HG03135 (cell line): ENCODE measurements at regions not wholly inside any gene's neighbourhood (a gene's known extent, or its start where the extent isn't known, plus 50 kb on each side); places are given as distances from the start of the nearest gene placed in this dataset.

Experiments used
- ATAC-seq: cut with Tn5 transposase; IDR thresholded peaks from one replicate; pipeline ENCODE4 v1.9.1; 2021; ENCODE audit warnings: mild to moderate bottlenecking, moderate library complexity; ENCODE audit not compliant: unreplicated experiment

DNA sequence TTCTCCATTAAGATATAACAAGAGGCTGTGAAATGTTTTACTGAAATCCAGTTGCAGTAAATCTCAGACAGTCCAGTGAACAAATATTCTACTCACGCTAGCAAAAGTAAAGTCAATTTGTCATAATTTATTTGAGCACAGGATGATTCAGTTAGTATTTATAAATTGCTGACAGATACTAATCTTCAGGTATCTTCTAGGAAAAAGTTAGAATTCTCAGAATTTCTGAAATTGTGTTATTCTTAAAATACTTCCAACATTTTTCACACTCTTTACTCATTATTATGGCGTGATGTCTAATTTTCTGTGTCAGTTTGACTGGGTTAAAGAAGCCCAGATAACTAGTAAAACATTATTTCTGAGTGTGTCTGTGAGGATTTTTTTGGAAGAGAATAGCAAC is 460.2 kb upstream of the ACVR2A start:
- ATAC-seq, result no peak

DNA sequence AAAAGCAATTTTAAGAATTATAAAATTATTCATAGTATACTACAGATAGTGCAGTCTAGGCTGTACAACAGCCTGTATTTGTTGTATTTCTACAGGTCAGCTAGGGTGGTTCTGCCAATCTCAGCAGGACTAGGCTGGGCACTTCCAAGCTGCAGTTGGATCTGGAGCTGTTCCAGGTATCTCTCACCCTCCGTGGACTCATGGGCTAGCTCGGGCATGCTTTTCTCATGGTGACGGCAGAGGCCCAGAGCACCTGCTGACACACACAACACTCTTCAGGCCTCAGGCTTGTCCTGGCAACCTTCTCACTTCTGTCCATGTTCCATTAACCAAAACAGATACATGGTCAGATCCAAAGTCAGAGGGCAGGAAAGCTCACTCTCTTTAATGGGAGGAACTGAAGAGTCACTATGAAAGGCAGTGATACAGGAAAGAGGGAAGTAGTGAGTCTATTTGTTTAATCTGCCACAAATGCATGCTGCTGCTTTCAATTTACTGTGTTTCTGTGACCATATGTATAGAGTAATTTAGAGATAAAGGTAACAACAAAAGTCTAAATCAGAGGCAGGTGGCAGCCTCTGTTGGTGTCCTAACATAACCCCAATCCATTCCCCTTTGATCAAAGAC is 462.4 kb upstream of the ACVR2A start:
- ATAC-seq, result no peak

DNA sequence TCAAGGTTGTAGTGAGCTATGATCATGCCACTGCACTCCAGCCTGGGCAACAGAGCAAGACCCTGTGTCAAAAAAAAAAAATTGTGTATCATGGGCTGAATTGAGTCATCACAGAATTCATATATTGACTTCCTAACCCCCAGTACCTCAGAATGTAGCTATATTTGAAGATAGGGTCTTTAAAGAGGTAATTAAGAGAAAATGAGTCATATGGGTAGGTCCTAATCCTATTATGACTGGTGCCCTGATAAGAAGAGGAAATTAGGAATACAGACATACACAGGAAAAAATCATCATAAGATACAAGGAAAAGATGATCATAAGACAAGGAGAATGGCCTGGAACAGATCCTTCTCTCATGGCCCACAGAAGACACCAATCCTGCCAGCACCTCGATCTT is 466.4 kb upstream of the ACVR2A start:
- no peak for ATAC-seq

DNA sequence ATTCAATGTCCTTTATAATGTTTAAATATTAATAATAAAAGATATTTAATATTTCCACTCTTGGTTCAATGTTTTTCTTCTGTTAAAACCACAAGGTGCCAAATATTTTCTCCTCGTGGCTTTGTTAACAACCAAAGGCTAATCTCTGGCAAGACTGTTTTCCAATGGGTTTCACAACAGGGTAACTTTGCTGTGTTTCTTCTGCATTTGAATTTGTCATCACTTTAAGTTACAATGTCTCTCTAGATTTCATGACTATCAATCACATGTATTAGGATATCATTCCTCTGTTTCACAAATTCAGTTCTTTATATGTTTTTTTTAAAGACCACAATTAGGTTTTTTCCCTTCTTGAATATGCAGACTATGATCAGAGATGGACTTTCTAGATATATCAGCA is 469.8 kb upstream of the ACVR2A start:
- ATAC-seq, result no peak

DNA sequence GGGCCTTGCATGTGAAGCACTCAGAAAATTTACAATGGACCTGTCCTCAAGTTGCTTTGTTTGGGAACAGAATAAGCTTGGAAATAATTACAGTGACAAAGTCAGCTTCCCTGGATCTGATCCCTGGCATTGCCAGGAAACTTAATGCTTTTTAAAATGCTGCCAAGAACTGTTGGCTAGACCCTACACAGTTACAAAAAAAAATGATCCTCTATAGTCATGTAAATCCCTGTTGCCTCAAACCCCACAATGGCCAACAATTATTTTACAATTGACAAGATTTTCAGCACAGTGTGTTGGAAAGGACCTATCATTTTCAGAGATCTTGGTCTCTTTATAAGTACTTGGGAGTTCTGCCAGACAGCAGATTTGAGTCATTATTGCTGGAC is 470.4 kb upstream of the ACVR2A start:
- no peak for ATAC-seq

DNA sequence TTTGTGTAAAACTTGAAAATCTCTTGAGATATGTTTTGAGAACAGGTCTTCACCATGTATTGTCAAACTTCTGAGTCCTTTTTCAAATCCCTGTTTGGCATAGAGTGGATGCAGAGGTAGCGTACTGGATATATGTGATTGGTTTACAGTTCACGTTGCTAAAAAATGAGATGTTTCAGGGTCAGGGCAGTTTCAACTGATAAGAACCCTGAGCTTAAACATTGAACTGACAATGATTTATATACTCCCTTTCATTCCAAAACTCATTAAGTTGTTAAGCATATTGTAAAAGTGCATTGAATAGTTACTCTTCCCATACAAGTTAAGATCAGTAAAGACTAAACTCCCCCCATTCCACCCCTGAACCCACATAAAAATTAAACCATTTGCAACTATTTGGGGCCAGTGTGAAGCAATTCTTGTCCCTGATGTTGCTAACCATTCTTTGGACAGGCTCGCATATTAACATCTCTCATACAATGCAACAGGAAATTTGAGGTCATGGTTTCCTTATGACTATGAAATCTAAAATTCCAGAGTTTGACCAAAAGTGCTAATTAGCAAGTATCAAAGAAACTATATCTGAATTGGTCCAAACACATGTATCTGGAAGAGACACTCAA is 470.9 kb upstream of the ACVR2A start:
- no peak for ATAC-seq

DNA sequence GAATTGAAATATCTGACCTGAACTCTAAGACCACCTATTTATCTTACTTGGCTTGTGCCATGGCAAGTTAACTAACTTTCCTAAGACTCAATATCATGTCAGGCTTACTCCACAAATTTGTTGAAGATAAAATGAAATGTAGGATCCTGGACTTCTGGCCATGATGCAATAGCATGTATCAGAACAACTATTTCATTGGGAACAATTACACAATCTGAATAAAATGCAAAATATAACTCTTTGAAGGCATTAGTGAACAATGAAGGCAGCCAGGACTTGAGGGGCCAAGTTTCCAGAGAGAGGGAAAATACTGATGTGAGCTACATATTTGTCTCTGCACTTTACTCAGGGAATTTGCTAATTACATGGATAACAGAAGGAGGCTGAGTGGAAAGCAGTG is 476.5 kb upstream of the ACVR2A start:
- ATAC-seq, result no peak

DNA sequence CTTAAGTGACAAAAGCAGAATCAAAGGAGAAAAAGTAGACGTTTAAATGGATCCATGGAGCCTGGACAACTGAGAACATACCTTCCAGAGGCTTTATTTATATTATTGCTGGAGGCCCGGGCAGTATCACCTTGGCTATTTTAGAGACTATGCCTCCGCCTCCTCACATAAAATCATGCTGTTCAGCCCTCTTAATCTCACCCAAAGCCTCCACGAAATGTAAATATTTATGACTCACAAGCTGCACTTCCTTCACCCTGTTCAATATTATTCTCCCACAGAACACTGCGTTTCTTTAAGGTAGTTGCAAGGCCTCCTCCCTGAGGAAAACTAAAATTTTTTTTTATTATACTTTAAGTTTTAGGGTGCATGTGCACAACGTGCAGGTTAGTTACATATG is 478.6 kb upstream of the ACVR2A start:
- no peak for ATAC-seq

DNA sequence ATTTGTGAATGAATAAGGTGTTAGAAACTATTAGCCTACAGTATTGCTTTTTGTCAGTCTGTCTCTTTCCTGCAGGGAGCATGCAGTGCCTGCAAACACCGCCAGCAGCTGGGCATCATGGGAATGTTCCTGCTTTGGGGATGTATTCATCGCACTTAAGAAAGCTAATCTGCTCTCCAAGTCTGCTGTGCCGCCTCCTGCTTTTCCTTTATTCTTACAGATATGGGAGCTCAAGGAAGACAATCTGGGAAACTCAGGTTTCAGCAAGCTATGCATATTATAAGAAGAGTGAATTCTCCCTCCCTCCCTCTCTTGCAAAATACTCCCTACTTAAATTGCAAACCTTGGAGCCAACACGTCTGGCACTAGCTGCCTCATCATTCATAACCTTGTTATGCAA is 479.2 kb upstream of the ACVR2A start:
- no peak for ATAC-seq

DNA sequence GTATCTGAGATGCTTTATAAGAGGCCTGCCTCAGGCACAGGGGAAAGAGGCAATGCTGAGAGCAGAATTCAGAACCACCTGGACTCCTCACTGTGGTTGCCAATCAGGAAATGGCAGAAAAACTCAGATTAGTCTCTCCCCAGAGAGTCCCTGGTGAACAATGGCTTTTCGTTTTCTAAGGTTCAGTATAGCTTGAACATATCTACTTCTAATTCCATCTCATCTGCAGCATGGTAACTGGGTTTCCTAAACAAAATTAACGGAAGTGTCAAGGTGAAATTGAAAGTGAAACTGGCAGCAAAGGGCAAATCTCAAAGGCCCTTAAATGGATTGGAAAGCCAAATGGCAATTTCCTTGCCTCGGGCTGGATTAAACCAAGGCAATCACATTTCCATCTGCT is 480.2 kb upstream of the ACVR2A start:
- ATAC-seq, result no peak

DNA sequence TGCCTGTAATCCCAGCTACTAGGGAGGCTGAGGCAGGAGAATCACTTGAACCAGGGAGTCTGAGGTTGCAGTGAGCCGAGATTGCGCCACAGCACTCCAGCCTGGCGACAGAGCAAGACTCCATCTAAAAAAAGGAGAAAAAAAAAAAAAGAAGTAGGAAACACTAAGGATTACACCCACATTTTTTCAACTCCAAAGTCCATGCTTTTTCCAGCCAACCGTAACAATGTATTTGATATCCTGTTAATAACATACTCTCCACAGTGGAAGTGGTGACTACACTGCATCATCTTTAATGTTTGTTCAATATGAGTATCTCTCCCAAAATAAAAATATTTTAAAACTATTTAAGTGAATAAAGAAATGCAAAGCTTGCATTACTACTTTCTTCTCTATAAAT is 481.6 kb upstream of the ACVR2A start:
- ATAC-seq, result no peak

DNA sequence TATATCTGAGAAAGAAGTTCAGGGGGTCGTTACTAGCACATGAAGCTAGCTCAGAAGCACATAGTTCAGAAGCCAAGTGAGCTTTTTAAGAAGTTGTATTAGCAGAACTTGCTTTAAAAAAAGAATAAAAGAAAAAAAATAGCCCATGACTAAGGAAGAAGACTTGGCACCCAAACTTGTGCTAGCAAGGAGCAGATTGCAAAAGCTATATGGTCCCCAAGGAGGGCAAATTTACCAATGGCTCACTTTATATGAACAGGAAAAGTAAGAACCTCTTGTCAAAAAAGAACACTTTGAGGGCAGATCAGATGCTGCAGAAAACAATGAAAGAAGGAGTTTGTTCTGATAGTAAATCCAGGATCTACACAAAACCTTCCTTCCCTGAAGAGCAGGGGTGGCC is 486.5 kb upstream of the ACVR2A start:
- ATAC-seq, result no peak

DNA sequence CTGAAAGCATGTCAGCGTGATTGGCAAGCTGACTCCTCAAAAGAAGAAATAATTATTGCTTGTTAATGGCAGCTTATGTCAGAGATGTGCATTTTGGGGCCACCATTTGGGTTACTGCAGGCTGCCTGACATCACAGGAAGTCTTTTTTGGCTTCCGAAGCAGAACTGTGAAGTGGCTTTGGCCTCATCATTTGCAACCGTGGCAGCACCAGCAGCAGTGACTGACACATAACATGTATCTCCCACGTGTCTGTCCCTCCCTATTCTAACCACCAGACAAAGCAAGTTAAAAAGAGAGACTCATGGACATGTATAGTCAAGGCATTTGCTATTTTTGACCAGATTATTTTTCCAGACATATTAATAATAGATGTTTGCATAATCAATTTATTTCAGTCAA is 488.7 kb upstream of the ACVR2A start:
- no peak for ATAC-seq

DNA sequence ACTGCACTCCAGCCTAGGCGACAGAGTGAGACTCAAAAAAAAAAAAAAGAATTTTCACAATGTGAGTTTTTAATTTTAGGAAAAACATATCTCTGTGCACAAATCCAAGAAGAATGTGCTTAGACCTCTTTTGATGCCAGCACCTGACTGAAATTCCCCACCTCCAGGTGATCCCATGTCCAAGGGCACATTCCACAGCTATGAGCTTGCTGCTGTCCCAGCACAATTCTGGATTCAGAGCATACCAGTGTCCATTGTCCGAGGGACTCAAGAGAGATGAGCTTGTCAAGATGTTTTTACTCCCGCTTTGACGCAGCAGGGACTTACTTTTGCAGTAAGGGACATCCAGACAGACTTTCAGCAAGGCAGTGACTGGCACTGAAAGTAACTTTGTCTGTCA is 489.1 kb upstream of the ACVR2A start:
- ATAC-seq, result no peak

DNA sequence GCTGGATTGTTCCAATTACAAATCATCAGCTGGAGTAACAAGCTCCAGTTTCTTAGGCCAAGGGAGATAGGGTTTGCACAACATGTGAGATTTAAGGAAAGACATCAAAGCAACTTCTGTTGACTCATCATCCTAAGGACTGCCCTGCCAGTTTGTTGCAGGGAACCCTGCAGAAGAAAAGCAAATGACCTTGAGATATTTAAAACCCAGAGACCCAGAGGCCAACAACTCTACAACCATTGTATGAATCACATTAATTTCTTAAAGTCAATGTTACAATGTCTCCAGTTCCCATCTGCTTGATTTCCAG is 491.8 kb upstream of the ACVR2A start:
- no peak for ATAC-seq

DNA sequence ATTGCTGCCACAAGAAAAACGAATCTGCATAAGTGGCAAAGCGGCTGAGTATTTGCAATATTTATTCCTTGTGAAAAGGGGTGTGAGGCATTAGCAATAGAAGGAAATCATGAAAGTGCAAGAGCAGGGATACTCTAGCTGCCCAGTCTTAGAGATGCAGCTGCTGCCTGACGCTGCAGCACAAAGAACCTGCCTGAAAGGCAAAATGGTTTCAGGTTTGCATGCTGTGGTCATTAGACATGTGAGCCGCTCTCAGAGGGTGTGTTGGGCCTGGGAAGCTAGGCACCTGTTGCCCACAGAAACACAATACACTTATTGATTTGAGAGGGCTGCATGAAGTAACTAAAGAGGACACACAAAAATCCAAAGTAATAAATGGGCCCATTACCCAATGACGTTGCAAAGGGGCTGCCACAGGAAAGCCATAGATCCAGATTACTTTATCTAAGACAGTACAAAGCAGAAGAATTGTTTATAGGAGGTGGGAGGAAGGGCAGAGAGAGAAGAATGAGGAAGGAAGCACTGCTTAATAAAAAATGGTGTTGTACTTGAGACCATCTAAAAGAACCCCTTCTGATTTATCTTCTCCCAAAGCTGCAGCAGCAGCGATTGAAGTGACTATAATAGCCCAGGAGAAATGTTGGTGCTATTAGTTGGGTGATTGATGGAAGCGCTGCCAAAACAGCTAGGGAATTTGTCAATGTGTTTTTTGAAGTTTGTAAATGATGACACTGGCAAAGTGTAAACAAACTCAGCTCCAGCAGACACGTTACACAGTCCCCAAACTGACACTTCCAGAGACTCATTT is 492.4 kb upstream of the ACVR2A start:
- ATAC-seq, result no peak

DNA sequence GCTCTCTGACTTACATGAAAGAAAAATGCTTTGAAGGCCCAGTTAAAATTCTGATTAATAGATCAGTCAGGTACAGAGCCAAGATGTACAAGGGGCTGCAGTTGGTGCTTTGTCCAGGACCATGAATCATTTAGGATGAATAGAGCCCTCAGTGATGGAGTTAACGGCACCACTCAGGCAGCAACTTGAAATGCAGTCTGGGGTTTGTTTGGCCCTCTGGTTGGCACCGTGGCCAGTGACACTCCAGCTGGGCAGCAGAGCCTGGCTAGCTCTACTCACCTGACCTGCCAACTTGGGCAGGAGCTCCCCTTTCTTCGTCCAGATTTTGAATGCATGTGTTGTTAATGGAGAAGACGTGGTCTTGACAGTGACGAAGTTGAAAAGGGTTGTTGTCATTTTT is 493.0 kb upstream of the ACVR2A start:
- ATAC-seq, result no peak

DNA sequence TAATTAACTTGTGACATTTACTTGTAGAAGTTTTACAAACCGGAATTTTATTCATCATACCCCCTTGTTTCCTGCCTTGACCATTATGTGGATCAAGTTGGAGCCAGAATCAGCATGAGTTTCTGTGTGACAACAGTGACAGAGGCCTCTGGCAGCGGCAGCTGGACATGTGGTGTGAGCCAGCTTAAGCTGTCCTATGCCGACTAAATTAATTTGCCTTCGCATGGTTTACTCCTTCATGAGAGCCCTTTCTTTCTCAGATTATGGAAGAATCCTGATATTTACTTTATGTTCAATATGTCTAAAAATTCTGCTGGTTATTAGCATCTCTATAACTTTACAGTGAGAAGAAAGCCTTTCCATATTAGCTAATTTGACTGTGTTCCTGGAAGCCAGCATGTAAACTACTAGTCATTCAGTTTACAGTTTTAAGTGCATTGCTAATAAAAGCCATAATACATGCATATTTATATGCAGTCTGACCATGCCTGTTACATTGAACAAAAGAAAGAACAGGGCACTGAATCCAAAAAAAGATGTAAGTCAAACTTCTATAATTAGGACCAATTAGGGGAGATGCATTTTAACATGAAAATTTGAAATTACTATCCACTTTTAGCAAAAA is 495.8 kb upstream of the ACVR2A start:
- ATAC-seq, result no peak

DNA sequence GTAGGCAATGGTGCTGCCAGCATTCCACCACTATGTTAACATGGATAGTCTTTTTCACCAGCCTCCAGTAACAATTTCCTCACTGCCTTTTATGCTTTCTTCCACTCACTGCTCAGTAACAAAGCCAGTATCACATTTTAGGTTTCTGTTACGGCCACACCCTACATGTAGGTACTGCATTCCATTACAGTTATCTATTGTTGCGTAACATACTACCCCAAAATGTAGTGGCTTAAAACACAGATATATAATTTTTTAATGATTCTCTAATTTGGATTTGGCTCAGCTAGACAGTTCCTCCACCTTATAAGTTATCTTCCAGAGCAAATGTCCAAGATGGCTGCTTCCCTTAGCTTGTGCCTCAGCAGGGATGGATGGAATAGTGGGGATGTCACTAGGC is 498.7 kb upstream of the ACVR2A start:
- no peak for ATAC-seq

DNA sequence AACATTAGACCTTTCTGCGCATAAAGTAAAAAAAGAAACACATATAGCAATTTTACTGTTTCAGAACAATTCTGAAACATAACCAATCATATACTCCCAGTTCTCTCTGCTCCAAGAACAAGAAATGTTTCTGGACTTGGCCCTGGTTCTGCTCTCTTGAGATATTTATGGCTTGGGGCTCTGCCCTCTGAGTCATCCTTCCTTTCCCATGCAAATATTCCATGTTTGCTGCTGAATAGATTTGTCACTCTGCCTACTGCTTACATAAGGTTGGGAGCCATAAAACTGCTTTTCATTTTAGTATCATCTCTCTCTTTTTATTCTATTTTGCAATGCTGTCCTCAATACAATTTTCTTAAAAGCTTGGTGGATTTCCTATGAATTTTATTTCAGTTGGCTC is 499.6 kb upstream of the ACVR2A start:
- ATAC-seq, result no peak

DNA sequence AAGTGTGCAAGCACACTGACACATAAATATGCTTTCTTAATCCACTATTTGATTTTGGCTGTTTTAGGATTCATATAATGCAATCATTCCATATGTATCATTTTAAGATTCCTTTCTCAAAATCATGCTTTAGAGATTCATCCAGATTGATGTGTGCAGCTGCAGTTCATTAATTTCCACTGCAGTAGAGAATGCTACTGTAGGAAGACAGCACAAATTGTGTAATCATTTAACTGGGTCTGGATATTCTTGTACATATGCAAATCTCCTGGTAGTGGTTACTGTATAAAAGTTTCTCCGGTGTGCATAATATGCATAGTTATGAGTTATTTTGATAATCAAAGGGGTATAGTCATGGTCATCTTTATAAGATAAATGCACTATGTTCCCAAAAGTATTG is 502.5 kb upstream of the ACVR2A start:
- no peak for ATAC-seq

DNA sequence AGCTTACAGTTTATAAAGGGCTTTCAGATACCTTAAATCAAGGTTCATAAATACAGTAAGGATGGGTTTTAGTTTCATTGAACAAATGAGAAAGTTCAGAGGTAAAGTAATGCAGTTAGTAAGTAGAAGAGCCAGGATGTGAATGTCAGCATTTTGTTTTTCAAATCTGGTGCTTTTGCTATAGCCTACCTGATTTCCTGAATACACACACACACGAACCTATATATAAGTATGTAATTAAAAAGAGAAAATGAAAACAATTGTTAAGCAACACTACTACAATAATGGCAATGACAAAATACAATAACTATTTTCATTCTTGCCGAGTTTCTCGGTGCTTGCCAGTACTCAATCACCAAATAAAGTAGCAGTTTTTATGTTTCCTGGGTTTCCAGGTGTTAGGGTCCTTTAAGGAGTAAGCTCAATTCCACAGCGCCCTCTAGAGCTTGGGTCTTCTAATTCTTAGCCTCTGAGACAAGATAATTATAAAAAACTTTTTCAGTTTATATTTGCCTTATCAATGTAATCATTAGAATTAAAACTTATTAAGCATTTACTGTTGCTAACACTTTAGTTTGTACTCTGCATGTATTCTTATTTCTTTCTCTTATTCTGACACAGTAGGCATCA is 512.9 kb upstream of the ACVR2A start:
- no peak for ATAC-seq
